GM21367 (cell line): ENCODE measurements at regions not wholly inside any gene's neighbourhood (a gene's known extent, or its start where the extent isn't known, plus 50 kb on each side); places are given as distances from the start of the nearest gene placed in this dataset.

Experiments
- ATAC-seq: cut with Tn5 transposase; IDR thresholded peaks from one replicate; pipeline ENCODE4 v1.9.1; 2021; ENCODE audit not compliant: unreplicated experiment

DNA sequence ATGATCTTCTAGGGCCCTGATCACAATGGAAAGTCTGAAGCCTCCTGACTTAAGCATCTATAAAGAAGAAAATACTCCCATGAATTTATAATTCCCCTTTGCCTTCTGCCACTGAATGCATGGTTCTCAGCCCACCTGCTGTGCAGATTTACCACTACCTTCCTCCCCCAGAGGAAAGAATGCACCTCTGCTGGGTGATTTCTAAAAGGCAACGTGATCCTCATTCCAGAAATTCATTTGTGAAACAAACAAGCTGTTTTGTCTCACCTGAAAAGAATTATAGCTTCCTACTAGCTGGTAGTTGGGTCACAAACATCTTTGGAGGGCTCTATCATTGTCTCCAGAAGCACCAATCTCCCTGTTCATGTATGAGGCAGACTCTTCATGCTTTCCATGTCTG, 320.2 kb downstream of the CDC14C start:
- no peak for ATAC-seq

GRCh38 chr7:49245062-49245461, 320.7 kb downstream of the CDC14C start:
- ATAC-seq, result no peak

- ATAC-seq, result no peak
Observed at GRCh38 chr7:49247759-49248158, 323.4 kb downstream of the CDC14C start.

DNA sequence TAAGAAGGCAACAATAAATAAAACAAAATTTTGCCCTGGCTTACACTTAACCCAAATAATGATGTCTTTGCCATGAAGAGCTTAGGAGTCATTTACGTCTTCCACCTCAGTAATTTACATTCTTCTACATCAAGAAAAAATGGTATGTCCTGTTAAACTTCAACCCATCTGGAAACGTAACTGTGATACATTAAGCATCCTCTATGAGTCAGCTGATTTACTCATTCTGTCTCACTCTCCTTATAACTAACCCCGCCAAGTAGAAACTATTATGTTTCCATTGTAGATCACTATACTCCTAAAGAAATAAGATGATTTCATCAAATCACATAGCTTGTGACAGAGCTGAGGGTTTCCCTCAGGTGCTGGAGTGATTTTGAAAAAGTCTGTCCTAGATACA, 330.7 kb downstream of the CDC14C start:
- no peak for ATAC-seq

DNA sequence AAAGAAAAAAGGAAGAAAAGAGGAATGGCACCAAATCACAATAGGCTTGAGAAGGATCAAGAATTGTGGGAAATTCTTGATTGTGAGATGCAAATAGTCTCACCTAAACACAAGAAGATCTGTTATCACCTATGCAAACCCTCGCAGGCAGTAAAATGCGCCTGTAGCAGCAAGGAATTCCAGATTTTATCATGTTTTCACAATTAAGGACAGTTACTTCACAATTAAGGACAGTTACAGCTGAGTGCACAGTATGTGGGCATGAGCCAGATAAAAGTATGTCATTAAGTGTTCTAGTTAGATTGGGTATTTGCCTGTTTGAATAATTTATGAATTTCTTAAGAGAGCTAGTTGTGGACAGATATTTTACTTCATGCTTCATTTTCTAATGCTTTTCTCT, 336.2 kb downstream of the CDC14C start:
- no peak for ATAC-seq

- ATAC-seq, result no peak
Observed at GRCh38 chr7:49261928-49262327, 337.6 kb downstream of the CDC14C start.

GRCh38 chr7:49264530-49264929, 340.2 kb downstream of the CDC14C start:
- ATAC-seq, result no peak

- ATAC-seq, result no peak
Observed at GRCh38 chr7:49273897-49274296, 349.6 kb downstream of the CDC14C start.

- ATAC-seq, result no peak
Observed at GRCh38 chr7:49279891-49280290, 355.5 kb downstream of the CDC14C start.

GRCh38 chr7:49287653-49288052, 363.3 kb downstream of the CDC14C start:
- ATAC-seq, result no peak

DNA sequence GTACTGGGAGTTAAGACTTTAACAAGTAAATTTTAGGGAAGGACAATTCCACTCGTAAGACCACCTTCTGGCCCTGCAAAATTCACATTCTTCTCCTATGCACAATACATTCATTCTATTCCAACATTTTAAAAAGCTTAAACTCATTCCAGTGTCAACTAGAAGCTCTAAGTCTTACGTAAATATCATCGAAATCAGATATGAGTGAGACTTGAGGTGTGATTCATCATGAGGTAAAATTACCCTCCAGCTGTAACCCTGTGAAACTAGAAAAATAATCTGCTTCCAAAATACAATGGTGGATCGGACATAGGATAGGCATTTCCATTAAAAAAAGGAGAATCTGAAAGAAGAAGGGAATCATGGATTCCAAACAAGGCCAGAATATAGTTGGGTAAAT, 370.3 kb downstream of the CDC14C start:
- ATAC-seq, result no peak

- no peak for ATAC-seq
Observed at GRCh38 chr7:49295146-49295545, 370.8 kb downstream of the CDC14C start.

- ATAC-seq, result no peak
Observed at GRCh38 chr7:49297958-49298357, 373.6 kb downstream of the CDC14C start.

DNA sequence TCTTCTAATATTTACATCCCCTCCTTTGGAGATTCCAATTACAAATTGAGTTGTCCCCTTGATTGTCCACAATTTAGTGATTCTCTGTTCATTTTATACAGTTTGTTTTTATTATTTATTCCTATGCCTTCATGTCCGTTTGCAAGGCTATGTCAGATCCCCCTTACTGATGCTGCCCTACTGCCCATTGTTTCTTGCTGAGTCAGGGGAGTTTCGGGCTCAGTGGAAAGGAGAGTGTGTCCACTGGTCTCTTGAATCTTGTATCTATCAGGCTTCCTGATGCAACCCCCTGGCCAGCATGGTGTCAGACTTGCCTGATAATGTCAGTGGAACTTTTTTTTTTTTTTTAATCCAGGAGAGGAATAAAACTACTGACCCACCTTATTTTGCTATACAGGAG, 384.4 kb downstream of the CDC14C start:
- ATAC-seq, result no peak

- no peak for ATAC-seq
Observed at GRCh38 chr7:49320083-49320482, 395.7 kb downstream of the CDC14C start.

DNA sequence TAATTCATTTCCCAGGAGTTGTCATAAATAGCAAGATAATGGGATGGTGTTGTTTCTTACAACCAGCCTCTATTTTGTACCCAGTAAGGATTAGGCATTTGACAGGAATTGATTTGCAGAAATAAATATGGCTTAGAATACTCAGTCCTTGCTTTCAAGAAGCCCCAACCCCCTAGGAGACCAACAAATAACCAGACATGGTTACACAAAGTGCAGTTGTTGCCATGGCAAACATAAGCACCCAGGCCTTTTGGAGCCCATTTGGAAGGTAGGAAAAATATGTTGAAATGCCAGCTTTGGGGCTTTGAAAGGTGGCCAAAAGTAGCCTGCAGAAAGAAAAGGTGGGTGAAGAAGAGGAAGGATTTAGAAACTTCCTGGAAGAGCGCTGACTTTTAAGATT, 397.5 kb downstream of the CDC14C start:
- no peak for ATAC-seq

DNA sequence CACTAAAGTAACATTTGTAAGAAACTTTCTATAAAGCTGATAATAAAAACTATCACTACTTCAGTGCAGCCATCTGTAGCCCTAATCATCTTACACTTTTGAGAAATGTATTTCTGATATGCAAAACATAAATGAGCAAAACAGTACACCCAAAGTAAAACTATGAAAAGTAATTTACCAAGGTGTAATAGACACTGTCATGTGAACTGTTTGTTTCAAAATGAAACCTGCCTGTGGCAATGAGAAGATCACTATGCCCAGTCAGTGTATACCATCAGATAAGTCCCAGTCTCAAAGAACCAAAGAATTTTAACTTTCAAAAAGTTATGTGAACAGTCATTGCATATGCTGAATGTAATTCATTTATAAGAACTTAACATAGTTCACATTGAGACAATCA, 398.1 kb downstream of the CDC14C start:
- no peak for ATAC-seq

DNA sequence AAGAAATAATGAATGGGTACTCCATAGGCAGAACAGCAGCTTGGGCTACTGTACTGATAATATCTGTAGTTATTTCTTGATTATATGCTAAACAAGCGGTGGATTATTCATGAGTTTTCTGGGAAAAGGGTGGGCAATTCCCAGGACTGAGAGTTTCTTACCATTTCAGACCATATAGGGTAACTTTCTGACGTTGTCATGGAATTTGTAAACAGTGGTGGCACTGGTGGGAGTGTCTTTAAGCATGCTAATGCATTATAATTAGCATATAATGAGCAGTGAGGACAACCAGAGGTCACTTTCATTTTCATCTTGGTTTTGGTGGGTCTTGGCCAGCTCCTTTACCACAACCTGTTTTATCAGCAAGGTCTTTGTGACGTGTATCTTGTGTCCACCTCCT, 399.7 kb downstream of the CDC14C start:
- ATAC-seq, result no peak

DNA sequence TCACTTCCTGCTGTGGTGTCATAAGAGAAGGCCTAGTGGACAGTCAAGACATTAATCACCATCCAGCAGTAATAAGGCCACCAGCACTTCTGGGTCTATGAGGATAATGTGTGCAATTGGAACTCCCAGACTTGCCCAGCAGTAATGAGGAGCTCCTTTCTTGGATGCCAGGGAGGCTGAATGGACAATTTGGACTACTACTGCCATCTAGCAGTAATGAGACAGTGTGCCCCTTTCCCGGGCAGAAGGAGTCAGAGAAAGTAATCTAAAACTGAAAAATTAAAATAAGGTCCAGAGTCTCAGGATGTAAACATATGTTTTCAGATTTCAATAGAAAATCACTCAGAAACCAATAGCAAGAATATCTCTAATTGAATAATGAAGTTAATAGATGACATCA, 400.4 kb downstream of the CDC14C start:
- no peak for ATAC-seq

DNA sequence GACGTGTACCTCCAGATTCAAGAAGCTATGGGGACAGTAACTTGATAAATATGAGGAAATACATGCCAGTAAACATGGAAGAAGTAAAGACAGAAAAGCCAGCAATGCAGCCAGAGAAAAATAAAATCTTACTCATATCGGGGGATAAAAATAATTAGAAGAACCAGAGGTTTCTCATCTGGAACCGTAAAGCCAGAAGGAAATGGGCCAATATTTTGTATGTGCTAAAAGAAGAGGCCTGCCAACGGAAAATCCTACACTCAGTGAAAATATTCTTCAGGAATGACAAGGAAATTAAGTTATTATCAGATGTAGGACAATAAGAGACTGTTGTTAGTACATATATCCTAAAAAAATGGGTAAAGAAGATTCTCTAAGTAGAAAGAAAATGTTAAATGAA, 401.2 kb downstream of the CDC14C start:
- no peak for ATAC-seq

- ATAC-seq, result no peak
Observed at GRCh38 chr7:49327155-49327554, 402.8 kb downstream of the CDC14C start.

- ATAC-seq, result no peak
Observed at GRCh38 chr7:49333180-49333881, 409.0 kb downstream of the CDC14C start.

GRCh38 chr7:49341849-49342248, 417.5 kb downstream of the CDC14C start:
- ATAC-seq, result no peak
